COLO668 (cell line): ENCODE measurements at regions not wholly inside any gene's neighbourhood (a gene's known extent, or its start where the extent isn't known, plus 50 kb on each side); places are given as distances from the start of the nearest gene placed in this dataset.
"Not testable (repeated sequence)": the region's sequence is repeated elsewhere in the genome, so short reads cannot be mapped to it uniquely, and the experiment has no call there.

Experiments used
- DNase-seq: peaks from one replicate; lab custom pipeline; 2025; ENCODE audit not compliant: unreplicated experiment; lab: John Stamatoyannopoulos, UW

DNA sequence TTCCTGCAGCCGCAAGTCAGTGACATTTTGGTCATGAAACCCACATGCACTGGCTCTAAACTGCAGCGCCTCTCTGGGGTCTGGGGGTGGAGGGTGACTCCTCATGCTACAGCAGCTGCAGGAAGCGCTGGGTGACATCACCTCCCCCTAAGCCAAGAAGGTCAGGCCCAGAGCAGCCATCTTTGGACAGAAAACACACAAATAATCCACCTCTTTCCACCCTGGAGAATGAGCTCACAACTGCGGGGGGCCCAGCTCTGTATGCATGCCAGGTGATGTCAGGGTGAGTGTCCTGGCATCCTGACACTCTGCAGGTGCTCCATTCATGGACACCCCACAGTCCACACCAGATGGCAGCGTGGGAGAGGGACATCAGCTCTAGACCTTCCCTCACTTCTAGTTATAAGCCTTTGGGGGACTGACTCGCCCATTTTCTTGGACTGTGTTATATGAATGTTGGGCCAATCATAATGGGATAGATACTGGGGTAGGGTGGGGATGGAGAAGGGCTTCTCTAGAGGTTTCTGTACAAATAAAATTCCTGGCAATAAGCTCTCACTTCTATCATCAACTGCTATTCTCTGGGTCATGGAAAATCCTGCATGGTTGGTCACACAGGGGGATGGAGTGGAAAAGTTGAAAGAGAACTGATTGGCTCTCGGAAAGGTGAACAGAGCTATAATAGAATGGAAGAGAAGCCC is 70.7 kb upstream of the THBS1 start:
- no peak for DNase-seq

DNA sequence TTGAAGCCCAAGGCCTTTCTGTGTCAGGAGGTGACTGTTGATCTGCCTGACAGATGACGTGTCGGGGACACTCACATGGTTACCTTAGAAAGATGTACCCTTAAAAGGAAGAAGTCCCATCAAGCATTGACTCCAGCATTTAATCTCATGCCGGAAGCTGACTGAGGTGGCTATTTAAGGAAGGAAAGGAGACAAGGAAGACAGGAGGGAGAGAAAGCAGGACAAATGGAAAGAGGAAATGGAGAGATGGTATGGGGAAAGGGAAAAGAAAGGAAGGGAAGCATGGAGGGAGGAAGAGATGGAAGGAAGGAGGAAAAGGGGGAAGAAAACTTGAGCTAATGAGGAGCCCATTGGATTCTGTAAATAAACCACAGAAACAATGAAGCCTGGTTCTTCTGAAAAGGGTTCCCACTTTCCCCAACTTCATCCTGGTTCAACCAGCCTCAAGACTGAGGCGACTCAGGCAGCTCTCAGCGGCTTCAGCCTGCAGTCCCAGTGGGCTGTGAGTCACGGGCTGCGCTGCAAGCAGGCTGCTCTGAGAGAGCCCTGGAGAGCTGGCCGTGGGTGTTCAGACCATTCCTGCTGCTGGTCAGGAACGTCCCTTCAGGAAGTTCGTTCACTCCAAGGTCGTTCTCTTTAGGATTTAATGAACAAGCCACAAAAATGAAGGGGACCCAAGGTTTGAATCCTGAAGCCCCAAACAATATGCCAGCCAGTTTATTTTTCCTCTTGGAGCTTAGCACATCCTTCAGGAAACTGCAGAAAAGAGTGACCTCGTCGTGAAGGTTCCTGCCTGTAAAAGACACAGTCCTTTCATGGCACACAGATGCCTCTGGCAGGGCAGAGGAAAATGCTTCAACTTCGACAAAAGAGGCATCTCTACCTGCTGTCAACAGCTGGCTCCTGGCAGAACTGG is 69.6 kb upstream of the THBS1 start:
- no peak for DNase-seq

DNA sequence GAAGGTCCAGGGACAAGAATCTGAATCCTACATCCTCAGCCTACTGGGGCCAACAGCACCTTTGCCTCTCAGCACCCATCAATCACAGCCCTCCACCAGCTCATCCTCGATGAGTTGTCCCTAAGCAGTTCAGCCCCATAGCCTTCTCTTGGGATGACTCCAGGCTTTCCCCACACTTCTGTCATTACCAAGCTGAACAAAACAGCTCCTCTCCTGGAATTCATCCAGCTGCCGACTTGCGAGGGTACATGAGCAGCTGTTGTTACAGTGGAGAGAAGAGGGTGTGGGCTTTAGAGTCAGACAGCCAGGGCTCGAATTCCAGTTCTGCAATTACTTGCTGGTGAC is 69.0 kb upstream of the THBS1 start:
- no peak for DNase-seq

DNA sequence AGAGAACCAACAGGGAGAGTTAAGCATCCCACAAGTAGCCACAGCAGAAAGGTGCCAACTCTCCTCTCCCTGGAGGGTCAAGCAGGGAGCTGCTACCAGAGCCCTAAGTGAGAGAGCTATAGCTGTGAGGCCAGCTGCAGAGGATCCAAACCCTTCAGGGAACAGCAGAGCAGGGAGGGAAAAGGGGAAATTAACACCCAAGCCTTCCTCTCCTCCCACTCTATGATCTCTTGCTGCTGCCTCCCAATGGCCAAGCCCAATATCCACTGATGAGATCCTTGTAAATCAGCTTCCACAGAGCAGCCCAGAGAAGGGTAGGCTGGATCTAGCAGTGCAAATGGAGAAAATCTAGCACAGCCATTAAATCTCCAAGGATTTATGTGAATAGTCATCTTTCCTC is 68.2 kb upstream of the THBS1 start:
- DNase-seq = no peak

DNA sequence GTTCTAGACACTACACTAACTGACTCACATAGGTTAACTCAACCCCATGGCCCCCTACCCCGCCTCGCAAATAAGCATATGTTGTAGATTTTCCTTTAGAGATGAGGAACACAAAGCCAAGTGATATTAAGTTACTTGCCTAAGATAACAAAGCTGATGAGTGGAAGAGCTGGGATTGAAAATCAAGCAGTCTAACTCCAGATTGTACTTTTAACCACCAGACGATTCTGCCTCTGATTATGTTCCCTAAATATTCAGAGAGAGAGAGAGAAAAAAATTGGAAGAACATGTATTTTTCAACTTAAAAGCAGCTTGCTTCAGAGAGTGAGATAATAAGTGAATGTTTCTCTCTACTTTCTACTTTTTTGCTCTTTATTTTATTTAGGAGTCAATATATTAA is 66.9 kb upstream of the THBS1 start:
- DNase-seq = no peak

DNA sequence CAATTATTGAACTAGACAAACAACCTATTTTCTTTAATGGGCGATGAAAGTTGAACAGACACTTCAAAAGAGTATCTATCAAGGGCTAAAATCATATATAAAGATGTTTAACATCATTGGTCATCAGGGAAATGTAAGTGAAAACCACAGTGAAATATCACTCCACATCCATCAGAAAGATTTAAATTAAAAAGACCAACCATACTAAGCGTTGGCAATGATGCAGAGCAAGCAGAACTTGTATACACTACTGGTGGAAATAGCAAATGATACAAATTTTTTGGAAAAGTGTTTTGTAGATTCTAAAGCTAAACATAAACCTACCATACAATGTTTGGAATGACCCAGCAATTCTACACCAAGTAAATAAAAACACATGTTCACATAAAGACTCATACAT is 65.9 kb upstream of the THBS1 start:
- DNase-seq = no peak

DNA sequence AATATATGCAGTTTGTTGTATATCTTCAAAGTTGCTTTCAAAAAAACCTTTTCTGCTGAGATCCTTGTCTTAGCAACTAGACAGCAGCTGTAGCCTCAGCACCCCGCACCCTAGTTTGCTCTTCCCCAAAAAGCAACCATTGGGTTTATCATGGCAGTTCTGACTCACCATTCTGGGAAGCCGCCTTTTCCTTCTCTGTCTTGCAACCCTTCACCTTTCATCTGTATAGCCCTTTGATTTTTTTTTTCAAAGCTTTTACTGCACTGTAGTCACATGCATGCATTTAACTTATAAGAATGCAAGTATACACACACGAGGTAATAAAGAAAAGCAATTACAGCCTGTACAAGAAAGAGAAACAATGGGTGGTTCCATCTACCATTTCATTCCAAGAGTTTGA is 65.1 kb upstream of the THBS1 start:
- DNase-seq = no peak

DNA sequence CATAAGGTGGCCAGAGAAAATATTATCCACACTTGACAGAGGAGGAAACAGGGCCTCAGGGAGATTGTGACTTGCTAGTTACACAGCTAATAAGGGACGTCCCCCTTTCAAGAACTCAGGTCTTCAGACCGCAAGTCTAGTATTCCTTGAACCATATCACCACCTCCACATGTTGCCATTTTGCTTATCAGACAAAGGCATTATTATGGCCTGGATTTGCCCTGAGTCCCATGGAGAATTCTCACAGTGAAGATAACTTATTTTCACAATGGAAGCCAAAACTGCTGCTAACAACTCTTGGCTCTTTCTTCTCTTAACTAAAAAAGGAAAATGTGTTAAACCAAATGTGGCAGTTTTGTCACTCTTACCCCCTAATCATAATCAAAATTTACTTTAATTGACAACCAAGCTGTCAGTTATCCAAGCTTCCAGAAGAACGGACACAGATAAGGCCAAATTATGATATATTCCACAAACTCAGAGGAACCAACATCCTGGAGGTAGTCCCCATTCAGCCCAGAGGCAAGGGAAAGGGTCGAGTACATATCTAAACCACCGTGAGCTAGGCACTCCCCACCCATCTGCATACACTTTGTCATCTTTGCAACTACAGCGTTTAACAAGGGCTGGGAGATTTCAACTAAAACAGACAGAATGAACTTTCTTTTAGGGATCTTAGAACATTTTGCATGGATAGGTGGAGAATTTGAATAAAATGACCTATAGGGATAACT is 63.6 kb upstream of the THBS1 start:
- DNase-seq = no peak

DNA sequence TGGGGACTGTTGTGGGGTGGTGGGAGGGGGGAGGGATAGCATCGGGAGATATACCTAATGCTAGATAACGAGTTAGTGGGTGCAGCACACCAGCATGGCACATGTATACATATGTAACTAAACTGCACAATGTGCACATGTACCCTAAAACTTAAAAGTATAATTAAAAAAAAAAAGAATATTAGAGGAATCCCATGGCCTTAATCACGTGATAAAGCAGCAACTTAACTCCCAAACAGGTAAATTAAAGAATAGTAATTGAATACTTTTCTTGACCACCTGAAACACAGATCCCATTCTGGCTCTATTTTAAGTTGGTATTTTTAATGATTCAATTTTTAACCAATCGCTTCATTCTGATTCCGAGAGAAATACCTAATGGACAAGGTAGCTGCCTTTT is 56.9 kb upstream of the THBS1 start:
- DNase-seq = not testable (repeated sequence)

DNA sequence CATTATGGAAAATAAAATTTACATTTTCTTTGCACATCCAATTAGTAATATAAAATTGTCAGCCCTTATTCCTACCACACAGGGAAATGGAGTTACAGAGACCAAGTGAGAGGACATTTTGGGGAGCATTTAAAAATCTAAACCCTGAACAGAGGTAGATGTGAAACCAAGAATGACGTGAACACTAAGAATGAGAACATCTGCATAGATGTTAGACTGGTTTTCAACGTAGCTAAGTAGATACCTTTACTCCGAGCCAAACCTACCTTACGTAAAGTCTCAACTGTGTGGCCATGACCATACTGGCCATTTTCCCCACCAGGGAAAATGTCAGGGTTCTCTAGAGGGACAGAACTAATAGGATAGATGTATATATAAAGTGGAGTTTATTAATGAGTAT is 51.4 kb upstream of the THBS1 start:
- DNase-seq = no peak

DNA sequence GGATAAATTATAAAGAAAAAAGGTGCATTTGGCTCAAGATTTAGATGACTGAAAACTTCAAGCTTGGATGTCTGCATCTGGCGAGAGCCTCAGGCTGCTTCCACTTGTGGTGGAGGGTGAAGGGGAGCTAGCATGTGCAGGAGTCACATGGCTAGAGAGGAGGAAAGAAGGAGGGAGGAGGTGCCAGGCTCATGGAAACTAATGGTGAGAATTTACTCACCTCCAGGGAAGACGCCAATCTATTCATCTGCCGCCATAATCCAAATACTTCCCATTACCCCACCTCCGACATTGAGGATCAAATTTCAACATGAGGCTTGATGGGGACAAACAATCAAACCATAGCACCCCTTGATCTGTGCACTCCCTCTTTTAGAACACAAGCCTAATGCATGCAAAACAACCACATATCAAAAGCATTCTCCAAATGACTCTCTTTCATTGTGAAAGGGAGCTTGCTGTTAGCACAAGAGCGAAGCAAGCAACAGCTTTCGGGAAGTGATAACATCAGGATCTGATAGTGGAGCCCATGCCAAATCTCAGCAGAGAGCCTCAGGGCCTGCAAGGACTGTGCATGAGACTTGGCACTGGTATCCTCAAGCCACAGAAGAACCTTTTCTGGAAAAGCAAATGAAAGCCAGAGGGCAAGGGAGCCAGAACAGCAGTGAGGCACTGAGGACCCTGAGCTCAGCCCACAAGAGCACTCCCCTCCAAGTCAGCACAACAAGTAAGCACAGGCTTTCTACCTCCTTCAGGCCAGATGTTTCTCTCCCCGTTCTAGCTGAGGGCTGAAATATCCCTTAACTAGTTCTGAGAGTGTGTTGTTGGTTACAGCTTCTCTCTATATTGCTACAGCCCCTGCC is 50.2 kb upstream of the THBS1 start:
- DNase-seq = no peak
